Naive thymus-derived CD4-positive, alpha-beta T cell (primary cell): ENCODE measurements at regions not wholly inside any gene's neighbourhood (a gene's known extent, or its start where the extent isn't known, plus 50 kb on each side); places are given as distances from the start of the nearest gene placed in this dataset.
"Not testable (repeated sequence)": the region's sequence is repeated elsewhere in the genome, so short reads cannot be mapped to it uniquely, and the experiment has no call there.

Experiments used
- ATAC-seq: fragments of 150-1000 bp; cut with Tn5 transposase; 2 replicates; pipeline ENCODE4 v1.10.0; 2021; ENCODE audit warnings: mild to moderate bottlenecking, moderate library complexity
- CTCF ChIA-PET: fragments of 350-600 bp; sonication (Branson Sonifier 250); formaldehyde crosslinking; loops from one replicate; lab custom pipeline; 2021; ENCODE audit warnings: antibody characterized with exemption; lab: Charles Lee
- POLR2A ChIA-PET: fragments of 350-600 bp; sonication (Branson Sonifier 250); formaldehyde crosslinking; loops from one replicate; lab custom pipeline; 2021; ENCODE audit warnings: antibody characterized with exemption, inconsistent platforms; lab: Charles Lee
- DNase-seq, 9 donors: peaks; one replicate each; pipeline versions ENCODE4 v3.0.0 to v3.0.0-alpha.2; 2020 to 2022; ENCODE audit warnings: mixed read lengths in 1 of 9
- H3K27ac ChIP-seq: one replicate; pipeline ENCODE4 v1.7.0; 2013; ENCODE audit warnings: mild to moderate bottlenecking, low read depth, low read length, moderate library complexity
- H3K27me3 ChIP-seq, 2 donors: one replicate each; pipeline ENCODE4 v1.7.0; 2013; ENCODE audit warnings: low read length in 2 of 2, mild to moderate bottlenecking in 2 of 2, moderate library complexity in 2 of 2; ENCODE audit not compliant: control insufficient read depth in 2 of 2, insufficient read depth in 2 of 2
- H3K36me3 ChIP-seq, 3 experiments: 1 replicate in 2 of 3; 2 replicates in 1 of 3; pipeline ENCODE4 v1.7.0; 2013; ENCODE audit warnings: low read length in 3 of 3, mild to moderate bottlenecking in 3 of 3, moderate library complexity in 1 of 3; ENCODE audit not compliant: insufficient read depth in 3 of 3, control insufficient read depth in 2 of 3
- H3K4me1 ChIP-seq, 2 donors: one replicate each; pipeline ENCODE4 v1.7.0; 2013; ENCODE audit warnings: low read length in 2 of 2, mild to moderate bottlenecking in 2 of 2, moderate library complexity in 1 of 2; ENCODE audit not compliant: control insufficient read depth in 2 of 2, insufficient read depth in 2 of 2
- H3K4me3 ChIP-seq: 2 replicates; pipeline ENCODE4 v1.7.0; 2013; ENCODE audit warnings: mild to moderate bottlenecking, low read length
- H3K9me3 ChIP-seq, 3 experiments: 1 replicate in 2 of 3; 2 replicates in 1 of 3; pipeline ENCODE4 v1.7.0; 2013; ENCODE audit warnings: low read length in 3 of 3; ENCODE audit not compliant: control insufficient read depth in 2 of 3
- H3K27ac Mint-ChIP-seq, 9 donors: one replicate each; pipeline ENCODE4 v1.8.0; 2020 to 2022; ENCODE audit warnings: mixed read lengths in 9 of 9, mild to moderate bottlenecking in 8 of 9, moderate library complexity in 5 of 9, inconsistent platforms in 2 of 9
- H3K27me3 Mint-ChIP-seq, 5 donors: one replicate each; pipeline ENCODE4 v1.8.0; 2021 to 2022; ENCODE audit warnings: mixed read lengths in 5 of 5, mild to moderate bottlenecking in 1 of 5
- H3K36me3 Mint-ChIP-seq, 5 donors: one replicate each; pipeline ENCODE4 v1.8.0; 2020 to 2022; ENCODE audit warnings: mixed read lengths in 5 of 5, mild to moderate bottlenecking in 3 of 5, inconsistent platforms in 1 of 5
- H3K4me1 Mint-ChIP-seq, 7 donors: one replicate each; pipeline ENCODE4 v1.8.0; 2020 to 2022; ENCODE audit warnings: mixed read lengths in 7 of 7, mild to moderate bottlenecking in 3 of 7, inconsistent platforms in 1 of 7
- H3K4me3 Mint-ChIP-seq, 10 donors: one replicate each; pipeline ENCODE4 v1.8.0; 2020 to 2022; ENCODE audit warnings: mild to moderate bottlenecking in 10 of 10, mixed read lengths in 10 of 10, moderate library complexity in 6 of 10, inconsistent platforms in 2 of 10
- H3K9me3 Mint-ChIP-seq, 11 donors: one replicate each; pipeline ENCODE4 v1.8.0; 2020 to 2022; ENCODE audit warnings: mixed read lengths in 11 of 11, mild to moderate bottlenecking in 4 of 11, inconsistent platforms in 1 of 11, moderate library complexity in 1 of 11
- intact Hi-C, 2 donors: fragments of 100-400 bp; cut with micrococcal nuclease; formaldehyde crosslinking; loops; one replicate each; pipeline ENCODE4 v1.15.1; 2023

GRCh38 chr4:138334346-138335016 lies 92.3 kb upstream of the SLC7A11 start:
- DNase-seq: no peak
- H3K36me3 Mint-ChIP-seq: peaks cover 0 to 7% (median 0%) of the 10 kb centered on the region in 5 donors
- no peak overlapping the region for H3K27ac Mint-ChIP-seq
- ChIA-PET CTCF (no interaction called here), POLR2A (no interaction called here)
- H3K4me3 Mint-ChIP-seq: no peak overlapping the region
- H3K27ac ChIP-seq: no peak overlapping the region
- peaks cover 0 to 3% of the 10 kb centered on the region in 2 donors for H3K27me3 ChIP-seq
- ATAC-seq: no peak
- H3K4me3 ChIP-seq: no peak overlapping the region
- intact Hi-C loops: no loop called here
- peaks cover 0 to 6% (median 0%) of the 10 kb centered on the region in 5 donors for H3K27me3 Mint-ChIP-seq
- no peaks in the 10 kb centered on the region for H3K9me3 ChIP-seq
- H3K36me3 ChIP-seq: no peaks in the 10 kb centered on the region
- peaks cover 0 to 17% (median 3%) of the 10 kb centered on the region in 11 donors for H3K9me3 Mint-ChIP-seq
- no peaks in the 10 kb centered on the region for H3K4me1 Mint-ChIP-seq
- H3K4me1 ChIP-seq: no peaks in the 10 kb centered on the region

GRCh38 chr4:138332415-138332814 lies 90.3 kb upstream of the SLC7A11 start:
- ATAC-seq, H3K27ac ChIP-seq, H3K4me3 Mint-ChIP-seq, H3K9me3 ChIP-seq, H3K4me1 Mint-ChIP-seq, H3K36me3 ChIP-seq, H3K27ac Mint-ChIP-seq, CTCF ChIA-PET, H3K4me1 ChIP-seq, POLR2A ChIA-PET, H3K27me3 Mint-ChIP-seq, H3K27me3 ChIP-seq, intact Hi-C loops, H3K36me3 Mint-ChIP-seq, DNase-seq, H3K4me3 ChIP-seq: not testable (repeated sequence)
- H3K9me3 Mint-ChIP-seq: peaks cover 0 to 17% (median 4%) of the 10 kb centered on the region in 11 donors

DNA sequence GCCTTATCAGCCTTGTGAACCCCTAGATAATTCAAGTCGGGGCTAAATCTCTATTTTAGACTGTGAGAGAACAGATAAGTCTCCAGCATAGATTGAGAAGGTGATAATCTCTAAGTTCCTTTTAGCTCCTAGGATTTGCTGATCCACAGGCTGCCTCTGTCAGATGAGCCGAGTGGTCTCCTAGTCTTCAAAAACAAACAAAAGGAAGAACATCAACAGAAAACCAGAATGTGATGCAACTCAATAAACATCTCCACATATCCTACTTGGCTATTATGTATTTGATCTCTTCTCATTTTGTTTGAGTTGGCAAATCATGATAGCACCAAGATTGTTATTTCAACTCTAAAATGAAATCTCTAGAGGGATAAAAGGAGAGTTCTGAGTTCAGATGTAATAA lies 88.4 kb upstream of the SLC7A11 start:
- Histone ChIP-seq H3K9me3 (no peaks in the 10 kb centered on the region), H3K27ac (no peak overlapping the region), H3K27me3 (peaks cover 0 to 3% of the 10 kb centered on the region in 2 donors), H3K36me3 (no peaks in the 10 kb centered on the region), H3K4me1 (no peaks in the 10 kb centered on the region), H3K4me3 (no peak overlapping the region)
- ChIA-PET POLR2A (no interaction called here), CTCF (no interaction called here)
- Mint-ChIP-seq H3K27me3 (peaks cover 0 to 6% (median 0%) of the 10 kb centered on the region in 5 donors), H3K36me3 (peaks cover 0 to 7% (median 0%) of the 10 kb centered on the region in 5 donors), H3K27ac (no peak overlapping the region), H3K4me3 (no peak overlapping the region), H3K4me1 (peaks cover 0 to 6% (median 0%) of the 10 kb centered on the region in 7 donors), H3K9me3 (peaks cover 0 to 18% (median 4%) of the 10 kb centered on the region in 11 donors)
- intact Hi-C loops: no loop called here
- ATAC-seq (no peak), DNase-seq (no peak)

- Mint-ChIP-seq H3K36me3 (peaks cover 0 to 7% (median 0%) of the 10 kb centered on the region in 5 donors), H3K27ac (peak overlapping the region in 1 of 9 donors; percentile 63), H3K9me3 (peaks cover 0 to 24% (median 4%) of the 10 kb centered on the region in 11 donors), H3K4me3 (no peak overlapping the region), H3K4me1 (peaks cover 0 to 6% (median 0%) of the 10 kb centered on the region in 7 donors), H3K27me3 (peaks cover 0 to 6% (median 0%) of the 10 kb centered on the region in 5 donors)
- ChIA-PET CTCF (interaction anchor here (0.5 kb wide), 1 partner anchor 160 kb away, joined by 3 read pairs; no protein-coding TSS in a partner anchor), POLR2A (no interaction called here)
- ATAC-seq: no peak
- DNase-seq: no peak
- no peak overlapping the region for H3K27ac ChIP-seq
- H3K4me3 ChIP-seq: no peak overlapping the region
- H3K27me3 ChIP-seq: peaks cover 0 to 3% of the 10 kb centered on the region in 2 donors
- no peaks in the 10 kb centered on the region for H3K9me3 ChIP-seq
- intact Hi-C loops: no loop called here
- no peaks in the 10 kb centered on the region for H3K36me3 ChIP-seq
- no peaks in the 10 kb centered on the region for H3K4me1 ChIP-seq
Observed at GRCh38 chr4:138329506-138330070, 87.4 kb upstream of the SLC7A11 start.

DNA sequence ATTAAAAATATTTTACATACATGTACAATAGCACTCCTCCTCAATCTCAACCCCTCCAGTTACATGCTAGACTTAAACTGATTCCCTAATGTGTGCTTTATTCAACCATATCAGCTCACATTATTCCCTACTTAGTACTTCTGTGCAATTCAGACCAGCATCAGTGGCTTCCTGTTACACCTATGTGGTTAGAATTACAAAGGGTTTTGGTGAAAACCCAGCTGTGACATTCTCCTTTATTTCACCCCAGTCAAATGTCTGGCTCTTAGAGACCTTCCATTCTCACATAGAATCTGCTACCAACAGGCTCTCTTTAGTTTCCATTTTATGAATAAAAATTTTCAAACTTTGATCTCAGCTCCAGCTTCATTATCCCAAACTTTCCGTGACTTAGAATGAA lies 85.2 kb upstream of the SLC7A11 start:
- no peaks in the 10 kb centered on the region for H3K9me3 ChIP-seq
- intact Hi-C loops: no loop called here
- POLR2A ChIA-PET: no interaction called here
- Mint-ChIP-seq H3K27ac (peak overlapping the region in 1 of 9 donors; percentile 39), H3K27me3 (peaks cover 0 to 6% (median 0%) of the 10 kb centered on the region in 5 donors), H3K4me3 (no peak overlapping the region), H3K36me3 (peaks cover 0 to 5% (median 0%) of the 10 kb centered on the region in 5 donors), H3K9me3 (peaks cover 0 to 18% (median 3%) of the 10 kb centered on the region in 11 donors), H3K4me1 (peaks cover 0 to 6% (median 0%) of the 10 kb centered on the region in 7 donors)
- ATAC-seq (no peak), DNase-seq (no peak)
- H3K4me3 ChIP-seq: no peak overlapping the region
- CTCF ChIA-PET: no interaction called here
- no peaks in the 10 kb centered on the region for H3K27me3 ChIP-seq
- no peak overlapping the region for H3K27ac ChIP-seq
- no peaks in the 10 kb centered on the region for H3K36me3 ChIP-seq
- H3K4me1 ChIP-seq: no peaks in the 10 kb centered on the region

GRCh38 chr4:138320831-138321230 lies 78.7 kb upstream of the SLC7A11 start:
- ChIA-PET POLR2A (no interaction called here), CTCF (no interaction called here)
- H3K4me3 Mint-ChIP-seq: no peak overlapping the region
- ATAC-seq: no peak
- Histone ChIP-seq H3K27ac (no peak overlapping the region), H3K27me3 (no peaks in the 10 kb centered on the region), H3K9me3 (no peaks in the 10 kb centered on the region), H3K4me3 (no peak overlapping the region), H3K4me1 (no peaks in the 10 kb centered on the region), H3K36me3 (no peaks in the 10 kb centered on the region)
- peaks cover 0 to 7% (median 0%) of the 10 kb centered on the region in 5 donors for H3K27me3 Mint-ChIP-seq
- H3K36me3 Mint-ChIP-seq: no peaks in the 10 kb centered on the region
- intact Hi-C loops: no loop called here
- peaks cover 0 to 9% (median 0%) of the 10 kb centered on the region in 11 donors for H3K9me3 Mint-ChIP-seq
- no peak for DNase-seq
- H3K4me1 Mint-ChIP-seq: no peaks in the 10 kb centered on the region
- no peak overlapping the region for H3K27ac Mint-ChIP-seq
